ENCODE measurements at regions not wholly inside any gene's neighbourhood (a gene's known extent, or its start where the extent isn't known, plus 50 kb on each side); places are given as distances from the start of the nearest gene placed in this dataset.
A peak's percentile ranks its signal among the peaks of the same experiment; 100 is the strongest.

- no peak for TF ChIP-seq CTCF (IDR thresholded peaks at IDR 0.05)
- Histone ChIP-seq H3K27me3 (replicated peaks; ENCODE audit: insufficient read depth) (no peaks in the 10 kb centered on the region), H3K4me3 (no peak overlapping the region), H3K4me1 (ENCODE audit: control insufficient read depth in 1 of 2, low read depth in 2 of 2) (no peaks in the 10 kb centered on the region), H3K27ac (no peak overlapping the region), H3K36me3 (no peaks in the 10 kb centered on the region), H3K9me3 (no peaks in the 10 kb centered on the region)
- ATAC-seq (ENCODE audit: insufficient number of reproducible peaks, low FRiP score, low read depth) (no peak), DNase-seq (ENCODE audit: low spot score) (no peak)
These were observed 58.3 kb upstream of the SEMA6A start for GRCh38 chr5:116632890-116633289.

- Histone ChIP-seq H3K4me3 (no peak overlapping the region), H3K27ac (no peak overlapping the region), H3K36me3 (no peaks in the 10 kb centered on the region), H3K9me3 (no peaks in the 10 kb centered on the region), H3K4me1 (ENCODE audit: control insufficient read depth in 1 of 2, low read depth in 2 of 2) (peaks cover 5 to 6% of the 10 kb centered on the region in 2 donors), H3K27me3 (replicated peaks; ENCODE audit: insufficient read depth) (no peaks in the 10 kb centered on the region)
- DNase-seq (ENCODE audit: low spot score) (no peak), ATAC-seq (ENCODE audit: insufficient number of reproducible peaks, low FRiP score, low read depth) (no peak)
- no peak for TF ChIP-seq CTCF (IDR thresholded peaks at IDR 0.05)
These were observed 56.5 kb upstream of the SEMA6A start for GRCh38 chr5:116631147-116631546.

GRCh38 chr5:116629168-116629567, 54.5 kb upstream of the SEMA6A start:
- Histone ChIP-seq H3K36me3 (no peaks in the 10 kb centered on the region), H3K27ac (no peak overlapping the region), H3K4me1 (ENCODE audit: control insufficient read depth in 1 of 2, low read depth in 2 of 2) (peaks cover 9 to 13% of the 10 kb centered on the region in 2 donors), H3K27me3 (replicated peaks; ENCODE audit: insufficient read depth) (no peaks in the 10 kb centered on the region), H3K9me3 (no peaks in the 10 kb centered on the region), H3K4me3 (no peak overlapping the region)
- no peak for TF ChIP-seq CTCF (IDR thresholded peaks at IDR 0.05)
- DNase-seq (ENCODE audit: low spot score) (no peak), ATAC-seq (ENCODE audit: insufficient number of reproducible peaks, low FRiP score, low read depth) (no peak)

- no peak for TF ChIP-seq CTCF (IDR thresholded peaks at IDR 0.05)
These were observed 52.5 kb upstream of the SEMA6A start for GRCh38 chr5:116626945-116627679.

GRCh38 chr5:116626272-116626723, 51.7 kb upstream of the SEMA6A start:
- H3K27me3 ChIP-seq (replicated peaks; ENCODE audit: insufficient read depth): no peaks in the 10 kb centered on the region
- peaks cover 9 to 13% of the 10 kb centered on the region in 2 donors for H3K4me1 ChIP-seq (ENCODE audit: control insufficient read depth in 1 of 2, low read depth in 2 of 2)
- peak overlapping the region; percentile 54 for H3K4me3 ChIP-seq
- peak; percentile 49 for ATAC-seq (ENCODE audit: insufficient number of reproducible peaks, low FRiP score, low read depth)
- peak; percentile 6 for DNase-seq (ENCODE audit: low spot score)
- TF ChIP-seq CTCF (IDR thresholded peaks at IDR 0.05): no peak
- H3K36me3 ChIP-seq: no peaks in the 10 kb centered on the region
- no peak overlapping the region for H3K27ac ChIP-seq
- H3K9me3 ChIP-seq: no peaks in the 10 kb centered on the region

More at GRCh38 chr5:116626945-116627679, 52.5 kb upstream of the SEMA6A start:
- no peak for DNase-seq (ENCODE audit: low spot score)
- no peaks in the 10 kb centered on the region for H3K9me3 ChIP-seq
- no peak for ATAC-seq (ENCODE audit: insufficient number of reproducible peaks, low FRiP score, low read depth)
- H3K27me3 ChIP-seq (replicated peaks; ENCODE audit: insufficient read depth): no peaks in the 10 kb centered on the region
- H3K27ac ChIP-seq: no peak overlapping the region
- H3K36me3 ChIP-seq: no peaks in the 10 kb centered on the region
- peaks cover 9 to 13% of the 10 kb centered on the region in 2 donors for H3K4me1 ChIP-seq (ENCODE audit: control insufficient read depth in 1 of 2, low read depth in 2 of 2)
- H3K4me3 ChIP-seq: no peak overlapping the region

All from thoracic aorta (tissue), 2 donors.